ENCODE measurements at regions not wholly inside any gene's neighbourhood (a gene's known extent, or its start where the extent isn't known, plus 50 kb on each side); places are given as distances from the start of the nearest gene placed in this dataset.

GRCh38 chr3:3560591-3561311 is 238.5 kb upstream of the LRRN1 start:
- H3K4me1 ChIP-seq (ENCODE audit: control insufficient read depth, insufficient read depth, low read length): no peaks in the 10 kb centered on the region
- H3K27me3 ChIP-seq (ENCODE audit: control insufficient read depth, insufficient read depth): no peaks in the 10 kb centered on the region
- no peaks in the 10 kb centered on the region for H3K9me3 ChIP-seq (ENCODE audit: control insufficient read depth, low read length)
- WGBS: 47% methylated on average over 4 of the region's 4 CpGs
- DNase-seq (no peak), ATAC-seq (no peak)
- no peak overlapping the region for H3K4me3 ChIP-seq (ENCODE audit: low read length)
- H3K27ac ChIP-seq (ENCODE audit: low read length): no peak overlapping the region
- intact Hi-C loops (cut with DNase I): no loop called here

DNA sequence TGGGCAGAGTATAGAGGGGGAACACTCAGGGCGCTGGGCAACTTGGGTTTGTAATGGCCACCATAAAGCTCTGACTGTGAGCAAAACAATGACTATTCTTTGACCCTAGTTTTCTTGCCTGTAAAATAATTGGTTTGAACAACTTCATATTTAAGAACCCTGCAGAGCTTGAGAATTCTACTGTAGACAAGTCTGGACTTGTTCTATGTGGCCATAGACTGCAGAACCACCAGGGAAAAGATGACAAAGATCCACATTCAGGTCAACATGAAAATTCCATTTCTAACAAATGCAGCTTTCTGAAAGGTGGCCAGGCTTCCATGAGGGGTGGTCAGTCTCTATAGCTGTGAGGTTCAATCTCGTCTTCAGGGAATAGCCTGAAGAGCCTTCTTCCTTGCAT is 239.4 kb upstream of the LRRN1 start:
- H3K9me3 ChIP-seq (ENCODE audit: control insufficient read depth, low read length): no peaks in the 10 kb centered on the region
- H3K27me3 ChIP-seq (ENCODE audit: control insufficient read depth, insufficient read depth): no peaks in the 10 kb centered on the region
- no peaks in the 10 kb centered on the region for H3K4me1 ChIP-seq (ENCODE audit: control insufficient read depth, insufficient read depth, low read length)
- 88% methylated on average over 2 of the region's 2 CpGs for WGBS
- intact Hi-C loops (cut with DNase I): no loop called here
- no peak overlapping the region for H3K27ac ChIP-seq (ENCODE audit: low read length)
- no peak overlapping the region for H3K4me3 ChIP-seq (ENCODE audit: low read length)
- ATAC-seq (no peak), DNase-seq (no peak)

GRCh38 chr3:3556078-3556477 is 243.2 kb upstream of the LRRN1 start:
- ATAC-seq: no peak
- intact Hi-C loops (cut with DNase I): no loop called here
- 65% methylated on average over 3 of the region's 3 CpGs for WGBS

DNA sequence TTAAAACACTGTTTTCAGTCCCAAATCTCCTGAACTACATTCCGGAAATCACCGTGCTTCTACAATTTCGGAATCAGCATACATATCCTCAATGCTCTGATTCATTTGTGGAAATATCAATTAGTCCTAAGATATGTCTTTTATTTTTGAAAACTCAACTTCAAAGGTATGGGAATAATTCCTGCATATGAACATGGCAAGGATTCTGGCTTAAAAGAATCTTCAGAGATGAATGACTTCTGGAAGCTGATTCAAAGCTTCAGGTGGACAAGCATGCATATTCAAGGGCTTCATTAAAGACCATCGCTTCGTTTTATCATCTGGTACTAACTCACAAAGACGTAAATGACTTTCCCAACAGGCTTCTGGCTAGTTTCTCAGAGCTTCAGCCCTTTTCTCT is 246.0 kb upstream of the LRRN1 start:
- intact Hi-C loops (cut with DNase I): no loop called here
- 89% methylated on average over 6 of the region's 6 CpGs for WGBS
- no peak for ATAC-seq

More at GRCh38 chr3:3556078-3556477, 243.2 kb upstream of the LRRN1 start:
- no peaks in the 10 kb centered on the region for H3K27me3 ChIP-seq (ENCODE audit: control insufficient read depth, insufficient read depth)
- no peaks in the 10 kb centered on the region for H3K9me3 ChIP-seq (ENCODE audit: control insufficient read depth, low read length)
- no peak for DNase-seq
- H3K4me3 ChIP-seq (ENCODE audit: low read length): no peak overlapping the region
- no peak overlapping the region for H3K27ac ChIP-seq (ENCODE audit: low read length)
- H3K4me1 ChIP-seq (ENCODE audit: control insufficient read depth, insufficient read depth, low read length): no peaks in the 10 kb centered on the region

GRCh38 chr3:3552761-3553160 is 246.5 kb upstream of the LRRN1 start:
- no peaks in the 10 kb centered on the region for H3K4me1 ChIP-seq (ENCODE audit: control insufficient read depth, insufficient read depth, low read length)
- H3K27me3 ChIP-seq (ENCODE audit: control insufficient read depth, insufficient read depth): no peaks in the 10 kb centered on the region
- H3K27ac ChIP-seq (ENCODE audit: low read length): no peak overlapping the region
- intact Hi-C loops (cut with DNase I): no loop called here
- no peak for DNase-seq
- no peak overlapping the region for H3K4me3 ChIP-seq (ENCODE audit: low read length)
- ATAC-seq: no peak
- no peaks in the 10 kb centered on the region for H3K9me3 ChIP-seq (ENCODE audit: control insufficient read depth, low read length)
- WGBS: 74% methylated on average over 3 of the region's 3 CpGs

More for the DNA sequence above, 246.0 kb upstream of the LRRN1 start:
- Histone ChIP-seq H3K27me3 (ENCODE audit: control insufficient read depth, insufficient read depth) (no peaks in the 10 kb centered on the region), H3K27ac (ENCODE audit: low read length) (no peak overlapping the region), H3K4me3 (ENCODE audit: low read length) (no peak overlapping the region), H3K9me3 (ENCODE audit: control insufficient read depth, low read length) (no peaks in the 10 kb centered on the region), H3K4me1 (ENCODE audit: control insufficient read depth, insufficient read depth, low read length) (no peaks in the 10 kb centered on the region)
- no peak for DNase-seq

GRCh38 chr3:3551981-3552380 is 247.2 kb upstream of the LRRN1 start:
- DNase-seq (no peak), ATAC-seq (no peak)
- H3K27ac ChIP-seq (ENCODE audit: low read length): no peak overlapping the region
- no peak overlapping the region for H3K4me3 ChIP-seq (ENCODE audit: low read length)
- H3K4me1 ChIP-seq (ENCODE audit: control insufficient read depth, insufficient read depth, low read length): no peaks in the 10 kb centered on the region
- intact Hi-C loops (cut with DNase I): no loop called here
- H3K27me3 ChIP-seq (ENCODE audit: control insufficient read depth, insufficient read depth): no peaks in the 10 kb centered on the region
- H3K9me3 ChIP-seq (ENCODE audit: control insufficient read depth, low read length): no peaks in the 10 kb centered on the region

DNA sequence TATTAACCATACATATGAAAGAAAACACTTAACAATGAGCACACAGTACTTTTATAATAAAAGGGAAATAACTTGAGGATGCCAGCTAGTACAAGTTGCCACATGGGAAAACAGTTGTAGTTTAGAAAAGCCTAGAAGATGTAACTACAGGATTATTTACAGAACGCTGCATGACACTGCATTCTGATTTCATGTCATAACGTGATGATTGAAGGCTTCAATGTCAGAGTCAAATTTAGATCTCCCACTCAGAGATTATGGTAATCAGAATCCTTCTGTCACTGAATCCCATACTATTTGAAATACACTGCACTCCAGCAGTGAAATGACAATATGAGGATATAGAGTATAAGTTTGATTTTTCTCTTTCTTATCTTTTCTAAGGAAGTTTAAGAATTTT is 253.9 kb upstream of the LRRN1 start:
- DNase-seq: no peak
- H3K4me3 ChIP-seq (ENCODE audit: low read length): no peak overlapping the region
- WGBS: 48% methylated on average over 2 of the region's 2 CpGs
- no peaks in the 10 kb centered on the region for H3K9me3 ChIP-seq (ENCODE audit: control insufficient read depth, low read length)
- no peak overlapping the region for H3K27ac ChIP-seq (ENCODE audit: low read length)
- intact Hi-C loops (cut with DNase I): no loop called here
- ATAC-seq: no peak
- no peaks in the 10 kb centered on the region for H3K27me3 ChIP-seq (ENCODE audit: control insufficient read depth, insufficient read depth)
- H3K4me1 ChIP-seq (ENCODE audit: control insufficient read depth, insufficient read depth, low read length): no peaks in the 10 kb centered on the region

GRCh38 chr3:3538451-3538850 is 260.8 kb upstream of the LRRN1 start:
- DNase-seq (no peak), ATAC-seq (no peak)
- 91% methylated on average over 4 of the region's 4 CpGs for WGBS
- Histone ChIP-seq H3K4me1 (ENCODE audit: control insufficient read depth, insufficient read depth, low read length) (peaks cover 1% of the 10 kb centered on the region), H3K27me3 (ENCODE audit: control insufficient read depth, insufficient read depth) (no peaks in the 10 kb centered on the region), H3K9me3 (ENCODE audit: control insufficient read depth, low read length) (no peaks in the 10 kb centered on the region), H3K27ac (ENCODE audit: low read length) (no peak overlapping the region), H3K4me3 (ENCODE audit: low read length) (no peak overlapping the region)
- intact Hi-C loops (cut with DNase I): no loop called here

GRCh38 chr3:3532508-3532907 is 266.7 kb upstream of the LRRN1 start:
- H3K4me3 ChIP-seq (ENCODE audit: low read length): no peak overlapping the region
- intact Hi-C loops (cut with DNase I): no loop called here
- H3K4me1 ChIP-seq (ENCODE audit: control insufficient read depth, insufficient read depth, low read length): peaks cover 1% of the 10 kb centered on the region
- no peak overlapping the region for H3K27ac ChIP-seq (ENCODE audit: low read length)
- H3K27me3 ChIP-seq (ENCODE audit: control insufficient read depth, insufficient read depth): no peaks in the 10 kb centered on the region
- 57% methylated on average over 1 of the region's 1 CpG for WGBS
- ATAC-seq (no peak), DNase-seq (no peak)
- no peaks in the 10 kb centered on the region for H3K9me3 ChIP-seq (ENCODE audit: control insufficient read depth, low read length)

DNA sequence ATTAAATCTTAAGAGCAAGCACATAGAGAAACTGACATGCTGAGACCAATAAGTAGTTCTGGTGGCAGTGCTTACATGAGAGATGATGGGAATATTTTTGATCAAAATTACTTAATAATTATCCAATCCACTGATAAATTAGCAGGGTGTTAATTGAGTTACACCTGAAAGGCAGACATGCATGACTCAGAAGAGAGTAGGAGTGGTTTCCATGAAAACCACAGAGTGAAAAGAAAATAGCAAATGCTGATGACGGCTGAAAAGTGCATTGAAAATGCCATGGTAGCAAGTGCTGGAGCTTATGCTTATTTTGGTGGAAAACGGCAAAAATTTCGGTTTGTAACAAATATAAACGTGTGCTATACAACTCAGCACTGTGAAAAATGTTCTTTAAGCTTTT is 267.8 kb upstream of the LRRN1 start:
- H3K27ac ChIP-seq (ENCODE audit: low read length): no peak overlapping the region
- DNase-seq: no peak
- no peak for ATAC-seq
- intact Hi-C loops (cut with DNase I): no loop called here
- H3K9me3 ChIP-seq (ENCODE audit: control insufficient read depth, low read length): no peaks in the 10 kb centered on the region
- peaks cover 1% of the 10 kb centered on the region for H3K4me1 ChIP-seq (ENCODE audit: control insufficient read depth, insufficient read depth, low read length)
- 74% methylated on average over 4 of the region's 4 CpGs for WGBS
- H3K4me3 ChIP-seq (ENCODE audit: low read length): no peak overlapping the region
- H3K27me3 ChIP-seq (ENCODE audit: control insufficient read depth, insufficient read depth): no peaks in the 10 kb centered on the region

DNA sequence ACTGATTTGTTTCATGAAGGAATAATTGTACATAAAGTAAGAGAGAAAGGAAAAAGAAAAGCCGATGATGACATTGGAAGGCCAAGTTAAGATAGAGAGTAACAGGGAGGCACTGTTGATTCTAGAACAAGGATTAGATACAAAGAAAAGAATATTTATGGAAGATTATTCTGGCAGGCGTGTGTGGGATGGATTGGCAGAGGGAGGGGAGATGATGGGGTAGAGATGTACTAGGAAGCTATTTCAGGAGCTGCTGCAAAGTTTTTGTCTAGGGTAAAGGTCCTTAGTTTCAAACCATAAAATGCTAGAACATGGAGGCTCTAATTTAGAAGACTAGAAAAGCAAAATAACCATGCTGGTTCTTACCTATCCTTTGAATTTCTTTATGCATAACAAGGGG is 280.0 kb upstream of the LRRN1 start:
- no peaks in the 10 kb centered on the region for H3K27me3 ChIP-seq (ENCODE audit: control insufficient read depth, insufficient read depth)
- WGBS: 69% methylated on average over 2 of the region's 2 CpGs
- no peaks in the 10 kb centered on the region for H3K4me1 ChIP-seq (ENCODE audit: control insufficient read depth, insufficient read depth, low read length)
- intact Hi-C loops (cut with DNase I): no loop called here
- DNase-seq (no peak), ATAC-seq (no peak)
- H3K4me3 ChIP-seq (ENCODE audit: low read length): no peak overlapping the region
- no peaks in the 10 kb centered on the region for H3K9me3 ChIP-seq (ENCODE audit: control insufficient read depth, low read length)
- no peak overlapping the region for H3K27ac ChIP-seq (ENCODE audit: low read length)

DNA sequence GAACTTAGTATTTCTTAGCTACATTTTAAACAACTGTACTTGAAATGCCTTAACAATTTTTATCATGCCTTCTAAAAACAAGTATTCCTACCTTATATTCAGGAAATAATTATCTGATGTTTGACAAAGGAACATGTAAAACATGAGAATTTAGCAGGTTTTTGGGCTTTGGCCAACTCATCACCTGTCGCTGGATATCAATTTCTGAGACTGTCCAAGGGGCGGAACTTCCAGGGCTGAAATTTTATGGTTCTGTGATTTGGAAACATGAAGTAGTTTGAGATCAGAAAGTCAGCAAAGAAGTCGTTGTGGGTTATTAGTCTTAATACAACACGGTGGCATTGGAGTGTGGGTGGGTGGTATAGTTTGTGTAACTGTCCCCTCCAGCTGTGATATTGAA is 282.2 kb upstream of the LRRN1 start:
- Histone ChIP-seq H3K4me1 (ENCODE audit: control insufficient read depth, insufficient read depth, low read length) (no peaks in the 10 kb centered on the region), H3K9me3 (ENCODE audit: control insufficient read depth, low read length) (no peaks in the 10 kb centered on the region), H3K27ac (ENCODE audit: low read length) (no peak overlapping the region), H3K27me3 (ENCODE audit: control insufficient read depth, insufficient read depth) (no peaks in the 10 kb centered on the region), H3K4me3 (ENCODE audit: low read length) (no peak overlapping the region)
- no peak for DNase-seq
- ATAC-seq: no peak
- intact Hi-C loops (cut with DNase I): no loop called here
- 84% methylated on average over 4 of the region's 4 CpGs for WGBS

All from right cardiac atrium (tissue), 5 donors.